GM12878 (cell line): ENCODE measurements at regions not wholly inside any gene's neighbourhood (a gene's known extent, or its start where the extent isn't known, plus 50 kb on each side); places are given as distances from the start of the nearest gene placed in this dataset.

Experiments used
- ATAC-seq: fragments of 200-7000 bp; cut with Tn5 transposase; 3 replicates; pipeline ENCODE4 v1.9.1; 2020; ENCODE audit warnings: mild to moderate bottlenecking, moderate library complexity
- BruUV-seq: library from RNA; stranded (reverse); fragments of 400-500 nt; replicated peaks from 2 replicates; lab custom pipeline; 2021; lab: Mats Ljungman, UMichigan
- CTCF ChIA-PET: fragments of 300-600 bp; sonication (Branson Sonifier 250); formaldehyde crosslinking; extraction: SDS; loops from one replicate; lab custom pipeline; 2021; ENCODE audit warnings: inconsistent platforms; lab: Yijun Ruan, JAX
- POLR2A ChIA-PET: fragments of 350-600 bp; formaldehyde crosslinking; extraction: SDS; loops from one replicate; lab custom pipeline; 2021; ENCODE audit warnings: inconsistent platforms; lab: Charles Lee
- RAD21 ChIA-PET: fragments of 300-600 bp; sonication (Branson Sonifier 250); formaldehyde crosslinking; loops from one replicate; lab custom pipeline; 2023; ENCODE audit warnings: antibody characterized with exemption; ENCODE audit not compliant: unreplicated experiment; lab: Charles Lee
- SMC1A ChIA-PET: fragments of 300-600 bp; sonication (Branson Sonifier 250); formaldehyde crosslinking; loops from one replicate; lab custom pipeline; 2023; ENCODE audit not compliant: unreplicated experiment, uncharacterized antibody; lab: Charles Lee
- DNase-seq: peaks from one replicate; pipeline ENCODE4 v3.0.0-alpha.2; 2011; ENCODE audit warnings: low read depth, low spot score
- FAIRE-seq: peaks from 3 replicates; lab custom pipeline; 2011; peaks lifted over from hg19 to GRCh38; lab: Jason Lieb, UNC
- H2AFZ ChIP-seq: 2 replicates; pipeline ENCODE4 v1.6.0; 2011; ENCODE audit warnings: low read depth, low read length, control low read depth; ENCODE audit not compliant: control insufficient read depth
- H3K27ac ChIP-seq: 2 replicates; pipeline ENCODE4 v1.5.1; 2011; ENCODE audit warnings: control low read depth; ENCODE audit not compliant: control insufficient read depth, insufficient read depth
- H3K27me3 ChIP-seq, 2 experiments: replicated peaks in 1 of 2; 2 replicates each; pipeline versions ENCODE4 v1.6.0 to v1.6.1; 2011; ENCODE audit warnings: low read length in 1 of 2; ENCODE audit not compliant: control insufficient read depth in 2 of 2, insufficient read depth in 2 of 2
- H3K36me3 ChIP-seq, 2 experiments: 2 replicates each; pipeline ENCODE4 v1.5.1; 2011; ENCODE audit warnings: low read length in 1 of 2; ENCODE audit not compliant: control insufficient read depth in 2 of 2, insufficient read depth in 2 of 2
- H3K4me1 ChIP-seq: 2 replicates; pipeline ENCODE4 v1.6.1; 2011; ENCODE audit warnings: mild to moderate bottlenecking, low read length, moderate library complexity, mixed read lengths; ENCODE audit not compliant: control insufficient read depth, insufficient read depth
- H3K4me2 ChIP-seq: 2 replicates; pipeline ENCODE4 v1.6.0; 2011; ENCODE audit warnings: control low read depth; ENCODE audit not compliant: control insufficient read depth, insufficient read depth
- H3K4me3 ChIP-seq: fragments of 200-600 bp; sonication (generic); 2 replicates; pipeline ENCODE4 v1.5.1; 2016
- H3K79me2 ChIP-seq: 2 replicates; pipeline ENCODE4 v1.6.0; 2011; ENCODE audit warnings: low read length; ENCODE audit not compliant: control insufficient read depth, insufficient read depth
- H3K9ac ChIP-seq: 2 replicates; pipeline ENCODE4 v1.8.0; 2011; ENCODE audit warnings: low read length, control low read depth, mixed read lengths; ENCODE audit not compliant: control insufficient read depth, insufficient read depth
- H3K9me3 ChIP-seq: replicated peaks from 3 replicates; pipeline ENCODE4 v1.5.1; 2011; ENCODE audit warnings: mild to moderate bottlenecking, low read length; ENCODE audit not compliant: control insufficient read depth, insufficient read depth
- H4K20me1 ChIP-seq: 2 replicates; pipeline ENCODE4 v1.6.0; 2011; ENCODE audit not compliant: control insufficient read depth, insufficient read depth
- BCL11A ChIP-seq: IDR thresholded peaks from 2 replicates; pipeline ENCODE4 v1.6.1; 2011; ENCODE audit warnings: low read depth, low read length
- CHD4 ChIP-seq: fragments of 200-600 bp; sonication (generic); IDR thresholded peaks from 2 replicates; pipeline ENCODE4 v1.6.1; 2016; ENCODE audit warnings: mild to moderate bottlenecking
- CREM ChIP-seq: IDR thresholded peaks from 2 replicates; pipeline ENCODE4 v1.6.1; 2014; ENCODE audit warnings: antibody characterized with exemption, low read depth
- IRF3 ChIP-seq: fragments of 450-650 bp; IDR thresholded peaks from 2 replicates; pipeline ENCODE4 v1.6.1; 2014; ENCODE audit warnings: mild to moderate bottlenecking
- JUNB ChIP-seq: IDR thresholded peaks from 2 replicates; pipeline ENCODE4 v1.6.1; 2016; ENCODE audit warnings: antibody characterized with exemption, mild to moderate bottlenecking
- MLLT1 ChIP-seq: fragments of 450-650 bp; IDR thresholded peaks from 2 replicates; pipeline ENCODE4 v1.6.1; 2016; ENCODE audit warnings: mild to moderate bottlenecking
- NFYB ChIP-seq: IDR thresholded peaks from 2 replicates; pipeline ENCODE4 v1.6.1; 2011; ENCODE audit warnings: low read depth, mild to moderate bottlenecking, low read length, improper control_type of control experiment, moderate library complexity; ENCODE audit not compliant: insufficient read depth
- PKNOX1 ChIP-seq: fragments of 450-650 bp; IDR thresholded peaks from 2 replicates; pipeline ENCODE4 v1.6.1; 2016; ENCODE audit warnings: mild to moderate bottlenecking
- RAD51 ChIP-seq: fragments of 450-650 bp; IDR thresholded peaks from 2 replicates; pipeline ENCODE4 v1.6.1; 2016; ENCODE audit warnings: moderate library complexity, mild to moderate bottlenecking, inconsistent platforms
- RBBP5 ChIP-seq: fragments of 200-600 bp; sonication (generic); conservative IDR thresholded peaks from 2 replicates; pipeline ENCODE4 v1.6.1; 2016
- TAF1 ChIP-seq: IDR thresholded peaks from 2 replicates; pipeline ENCODE4 v1.6.1; 2011; ENCODE audit warnings: mild to moderate bottlenecking, low read depth, low read length, borderline replicate concordance
- TARDBP ChIP-seq: IDR thresholded peaks from 2 replicates; pipeline ENCODE4 v1.6.1; 2016; ENCODE audit warnings: borderline replicate concordance
- TBL1XR1 ChIP-seq: IDR thresholded peaks from 2 replicates; pipeline ENCODE4 v1.6.1; 2012; ENCODE audit warnings: low read depth, low read length, improper control_type of control experiment
- WRNIP1 ChIP-seq: IDR thresholded peaks from 2 replicates; pipeline ENCODE4 v1.6.1; 2011; ENCODE audit warnings: low read depth, low read length, improper control_type of control experiment, borderline replicate concordance
- ZBTB11 ChIP-seq: fragments of 450-650 bp; formaldehyde crosslinking; IDR thresholded peaks from 2 replicates; pipeline ENCODE4 v1.5.0; 2022; ENCODE audit warnings: mild to moderate bottlenecking, missing genetic modification characterization
- WGBS: methylation state at CpG from one replicate; pipeline ENCODE4 v1.1.6; 2016; ENCODE audit warnings: low lambda C conversion rate; ENCODE audit not compliant: insufficient replicate concordance, insufficient coverage; ENCODE audit errors: missing lambda C conversion rate; 5-methylcytosine and 5-hydroxymethylcytosine counted together
- in situ Hi-C: fragments of 300-500 bp; cut with MboI; formaldehyde crosslinking; loops from 9 replicates; pipeline ENCODE4 v1.14.3; 2018; ENCODE audit warnings: mixed read lengths
- intact Hi-C: fragments of 100-400 bp; cut with micrococcal nuclease; formaldehyde crosslinking; loops from one replicate; pipeline ENCODE4 v1.14.2; 2022; ENCODE audit not compliant: unreplicated experiment

- H3K79me2 ChIP-seq, result no peaks in the 10 kb centered on the region
- H3K4me1 ChIP-seq, result no peaks in the 10 kb centered on the region
- no peaks in the 10 kb centered on the region; a peak in 1 of 4 replicates for H3K27me3 ChIP-seq
- H2AFZ ChIP-seq, result no peak overlapping the region
- H3K4me3 ChIP-seq, result no peak overlapping the region
- H3K9me3 ChIP-seq, result no peaks in the 10 kb centered on the region
- ChIA-PET RAD21 (no interaction called here), POLR2A (no interaction called here), SMC1A (no interaction called here), CTCF (no interaction called here)
- DNase-seq (no peak), FAIRE-seq (no peak), ATAC-seq (no peak)
- H3K9ac ChIP-seq, result no peak overlapping the region
- no peaks in the 10 kb centered on the region for H3K36me3 ChIP-seq
- 0% methylated on average over 1 of the region's 1 CpG for WGBS
- in situ Hi-C loops (no loop called here), intact Hi-C loops (loop anchor here (5.0 kb wide), 1 partner anchor 164 kb away; the partner anchor contains the start of gene TLE4)
- H3K4me2 ChIP-seq, result no peak overlapping the region
- no peaks in the 10 kb centered on the region for H4K20me1 ChIP-seq
- no peak overlapping the region for H3K27ac ChIP-seq
- BruUV-seq, result no TSS peak
- TF ChIP-seq RBBP5, result no peak
- no peak for TF ChIP-seq RAD51
- TF ChIP-seq PKNOX1, result no peak
- TF ChIP-seq MLLT1, result no peak
- no peak for TF ChIP-seq ZBTB11 (CRISPR knock-in tag)
- TF ChIP-seq TAF1, result no peak
- no peak for TF ChIP-seq TARDBP
- TF ChIP-seq CREM, result no peak
- no peak for TF ChIP-seq IRF3
- no peak for TF ChIP-seq CHD4
- no peak for TF ChIP-seq WRNIP1
- TF ChIP-seq JUNB, result no peak
- TF ChIP-seq BCL11A, result no peak
- no peak for TF ChIP-seq NFYB
- TF ChIP-seq TBL1XR1, result no peak
Measured at GRCh38 chr9:79408200-79408599, 163.6 kb upstream of the TLE4 start.
